GM12878 (cell line): ENCODE measurements at regions not wholly inside any gene's neighbourhood (a gene's known extent, or its start where the extent isn't known, plus 50 kb on each side); places are given as distances from the start of the nearest gene placed in this dataset.

Source experiments
- ATAC-seq: fragments of 200-7000 bp; cut with Tn5 transposase; 3 replicates; pipeline ENCODE4 v1.9.1; 2020; ENCODE audit warnings: mild to moderate bottlenecking, moderate library complexity
- BruUV-seq: library from RNA; stranded (reverse); fragments of 400-500 nt; replicated peaks from 2 replicates; lab custom pipeline; 2021; lab: Mats Ljungman, UMichigan
- CTCF ChIA-PET: fragments of 300-600 bp; sonication (Branson Sonifier 250); formaldehyde crosslinking; extraction: SDS; loops from one replicate; lab custom pipeline; 2021; ENCODE audit warnings: inconsistent platforms; lab: Yijun Ruan, JAX
- POLR2A ChIA-PET: fragments of 350-600 bp; formaldehyde crosslinking; extraction: SDS; loops from one replicate; lab custom pipeline; 2021; ENCODE audit warnings: inconsistent platforms; lab: Charles Lee
- RAD21 ChIA-PET: fragments of 300-600 bp; sonication (Branson Sonifier 250); formaldehyde crosslinking; loops from one replicate; lab custom pipeline; 2023; ENCODE audit warnings: antibody characterized with exemption; ENCODE audit not compliant: unreplicated experiment; lab: Charles Lee
- SMC1A ChIA-PET: fragments of 300-600 bp; sonication (Branson Sonifier 250); formaldehyde crosslinking; loops from one replicate; lab custom pipeline; 2023; ENCODE audit not compliant: unreplicated experiment, uncharacterized antibody; lab: Charles Lee
- DNase-seq: peaks from one replicate; pipeline ENCODE4 v3.0.0-alpha.2; 2011; ENCODE audit warnings: low read depth, low spot score
- FAIRE-seq: peaks from 3 replicates; lab custom pipeline; 2011; peaks lifted over from hg19 to GRCh38; lab: Jason Lieb, UNC
- H2AFZ ChIP-seq: 2 replicates; pipeline ENCODE4 v1.6.0; 2011; ENCODE audit warnings: low read depth, low read length, control low read depth; ENCODE audit not compliant: control insufficient read depth
- H3K27ac ChIP-seq: 2 replicates; pipeline ENCODE4 v1.5.1; 2011; ENCODE audit warnings: control low read depth; ENCODE audit not compliant: control insufficient read depth, insufficient read depth
- H3K27me3 ChIP-seq, 2 experiments: replicated peaks in 1 of 2; 2 replicates each; pipeline versions ENCODE4 v1.6.0 to v1.6.1; 2011; ENCODE audit warnings: low read length in 1 of 2; ENCODE audit not compliant: control insufficient read depth in 2 of 2, insufficient read depth in 2 of 2
- H3K36me3 ChIP-seq, 2 experiments: 2 replicates each; pipeline ENCODE4 v1.5.1; 2011; ENCODE audit warnings: low read length in 1 of 2; ENCODE audit not compliant: control insufficient read depth in 2 of 2, insufficient read depth in 2 of 2
- H3K4me1 ChIP-seq: 2 replicates; pipeline ENCODE4 v1.6.1; 2011; ENCODE audit warnings: mild to moderate bottlenecking, low read length, moderate library complexity, mixed read lengths; ENCODE audit not compliant: control insufficient read depth, insufficient read depth
- H3K4me2 ChIP-seq: 2 replicates; pipeline ENCODE4 v1.6.0; 2011; ENCODE audit warnings: control low read depth; ENCODE audit not compliant: control insufficient read depth, insufficient read depth
- H3K4me3 ChIP-seq: fragments of 200-600 bp; sonication (generic); 2 replicates; pipeline ENCODE4 v1.5.1; 2016
- H3K79me2 ChIP-seq: 2 replicates; pipeline ENCODE4 v1.6.0; 2011; ENCODE audit warnings: low read length; ENCODE audit not compliant: control insufficient read depth, insufficient read depth
- H3K9ac ChIP-seq: 2 replicates; pipeline ENCODE4 v1.8.0; 2011; ENCODE audit warnings: low read length, control low read depth, mixed read lengths; ENCODE audit not compliant: control insufficient read depth, insufficient read depth
- H3K9me3 ChIP-seq: replicated peaks from 3 replicates; pipeline ENCODE4 v1.5.1; 2011; ENCODE audit warnings: mild to moderate bottlenecking, low read length; ENCODE audit not compliant: control insufficient read depth, insufficient read depth
- H4K20me1 ChIP-seq: 2 replicates; pipeline ENCODE4 v1.6.0; 2011; ENCODE audit not compliant: control insufficient read depth, insufficient read depth
- CHD2 ChIP-seq: IDR thresholded peaks from 2 replicates; pipeline ENCODE4 v1.6.1; 2011; ENCODE audit warnings: low read depth, low read length, improper control_type of control experiment, borderline replicate concordance
- KDM1A ChIP-seq: fragments of 200-600 bp; sonication (generic); IDR thresholded peaks from 2 replicates; pipeline ENCODE4 v1.6.1; 2016; ENCODE audit warnings: borderline replicate concordance
- MXI1 ChIP-seq: fragments of 150-350 bp; IDR thresholded peaks from 2 replicates; pipeline ENCODE4 v1.6.1; 2011; ENCODE audit warnings: low read depth, mild to moderate bottlenecking, inconsistent platforms, low read length, improper control_type of control experiment
- RAD21 ChIP-seq: IDR thresholded peaks from 2 replicates; pipeline ENCODE4 v1.6.1; 2011; ENCODE audit warnings: mild to moderate bottlenecking, low read depth, low read length, moderate library complexity; ENCODE audit not compliant: insufficient read depth
- RCOR1 ChIP-seq: conservative IDR thresholded peaks from 2 replicates; pipeline ENCODE4 v1.6.1; 2012; ENCODE audit warnings: low read depth, low read length, improper control_type of control experiment
- SRF ChIP-seq, 2 experiments: IDR thresholded peaks; 2 replicates each; pipeline ENCODE4 v1.6.1; 2011; ENCODE audit warnings: low read depth in 2 of 2, low read length in 2 of 2, mild to moderate bottlenecking in 1 of 2, moderate library complexity in 1 of 2
- STAT3 ChIP-seq: IDR thresholded peaks from 2 replicates; pipeline ENCODE4 v1.6.1; 2011; ENCODE audit warnings: low read depth, low read length, improper control_type of control experiment
- ZNF274 ChIP-seq: IDR thresholded peaks from one replicate; pipeline ENCODE4 v1.8.0; 2011; ENCODE audit not compliant: insufficient read length, insufficient read depth
- WGBS: methylation state at CpG from one replicate; pipeline ENCODE4 v1.1.6; 2016; ENCODE audit warnings: low lambda C conversion rate; ENCODE audit not compliant: insufficient replicate concordance, insufficient coverage; ENCODE audit errors: missing lambda C conversion rate; 5-methylcytosine and 5-hydroxymethylcytosine counted together
- in situ Hi-C: fragments of 300-500 bp; cut with MboI; formaldehyde crosslinking; loops from 9 replicates; pipeline ENCODE4 v1.14.3; 2018; ENCODE audit warnings: mixed read lengths
- intact Hi-C: fragments of 100-400 bp; cut with micrococcal nuclease; formaldehyde crosslinking; loops from one replicate; pipeline ENCODE4 v1.14.2; 2022; ENCODE audit not compliant: unreplicated experiment
- TF ChIP-seq, protein P1 (sequence below): IDR thresholded peaks from 2 replicates; pipeline ENCODE4 v1.6.1; 2011; ENCODE audit warnings: low read depth, low read length, improper control_type of control experiment, borderline replicate concordance
- TF ChIP-seq, protein P2 (sequence below): IDR thresholded peaks from 2 replicates; pipeline ENCODE4 v1.6.1; 2011; ENCODE audit warnings: mild to moderate bottlenecking, low read depth, low read length, moderate library complexity; ENCODE audit not compliant: insufficient replicate concordance
- TF ChIP-seq, protein P3 (sequence below): fragments of 450-650 bp; formaldehyde crosslinking; IDR thresholded peaks from 2 replicates; pipeline ENCODE4 v1.4.0; 2020; ENCODE audit warnings: mild to moderate bottlenecking, moderate library complexity
- TF ChIP-seq, protein P4 (sequence below): fragments of 450-650 bp; IDR thresholded peaks from 2 replicates; pipeline ENCODE4 v1.6.1; 2017; ENCODE audit warnings: borderline replicate concordance
- TF ChIP-seq, protein P5 (sequence below): fragments of 450-650 bp; conservative IDR thresholded peaks from 2 replicates; pipeline ENCODE4 v1.6.1; 2017; ENCODE audit warnings: mild to moderate bottlenecking, moderate library complexity

DNA sequence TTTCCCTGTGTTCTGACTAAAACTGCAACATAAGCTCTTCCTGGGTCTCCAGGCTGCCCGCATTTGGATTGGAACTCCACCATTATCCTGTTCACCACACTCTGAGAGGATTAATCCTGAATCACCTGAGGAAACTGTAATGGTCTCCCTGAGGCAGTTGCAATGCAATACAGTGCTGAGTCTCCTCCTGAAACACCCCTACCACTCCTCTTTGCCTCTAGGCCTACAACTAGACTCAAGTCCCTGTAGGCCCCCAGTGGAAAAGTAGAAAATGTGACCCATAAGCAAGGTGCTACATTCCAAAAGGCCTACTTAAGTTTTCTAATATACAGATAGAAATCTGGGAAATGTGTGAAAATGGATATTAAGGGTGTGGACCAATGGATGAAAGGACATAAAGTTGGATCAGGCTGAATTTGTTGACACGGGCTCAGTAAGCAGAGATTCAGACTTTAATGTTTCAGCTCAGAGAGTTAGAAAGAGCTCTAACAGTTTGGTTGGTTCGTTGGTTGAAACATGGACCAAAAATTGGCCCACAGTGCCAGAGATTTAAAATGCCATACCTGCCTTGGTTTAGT lies 222.3 kb upstream of the ZC3H15 start (continued):
- TF ChIP-seq RCOR1 (no peak), CHD2 (no peak)

DNA sequence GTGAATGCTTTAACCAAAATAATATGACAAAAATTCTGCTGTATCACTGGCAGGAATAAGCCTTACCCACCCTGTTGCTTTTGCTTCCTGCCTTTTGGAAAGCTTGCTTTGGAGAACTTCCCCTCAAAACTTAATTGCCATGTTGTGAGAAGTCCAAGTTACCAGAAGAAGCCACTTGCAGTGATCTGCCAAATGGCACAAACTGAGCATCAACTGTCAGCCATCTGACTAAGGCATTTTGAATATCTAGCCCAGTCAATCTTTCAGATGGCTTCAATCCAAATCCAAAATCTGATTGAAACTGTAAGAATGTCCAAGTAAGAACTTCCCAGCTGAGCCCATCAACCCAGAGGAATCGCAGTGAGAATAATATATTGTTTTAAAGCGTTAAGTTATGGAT lies 216.5 kb upstream of the ZC3H15 start:
- POLR2A ChIA-PET: no interaction called here
- H3K4me2 ChIP-seq: no peak overlapping the region
- RAD21 ChIA-PET: no interaction called here
- no peaks in the 10 kb centered on the region for H3K27me3 ChIP-seq
- SMC1A ChIA-PET: no interaction called here
- no peaks in the 10 kb centered on the region for H3K79me2 ChIP-seq
- no peaks in the 10 kb centered on the region for H3K36me3 ChIP-seq
- CTCF ChIA-PET: no interaction called here
- no peak for FAIRE-seq
- H3K4me3 ChIP-seq: no peak overlapping the region
- no peaks in the 10 kb centered on the region for H4K20me1 ChIP-seq
- in situ Hi-C loops: no loop called here
- H2AFZ ChIP-seq: no peak overlapping the region
- H3K9me3 ChIP-seq: no peaks in the 10 kb centered on the region; the same call in 2 of the 3 replicates
- H3K27ac ChIP-seq: no peak overlapping the region
- DNase-seq: no peak
- intact Hi-C loops: no loop called here
- no peak overlapping the region for H3K9ac ChIP-seq
- BruUV-seq: no TSS peak
- no peak for ATAC-seq
- no peaks in the 10 kb centered on the region for H3K4me1 ChIP-seq
- WGBS: 97% methylated on average over 2 of the region's 2 CpGs
- TF ChIP-seq, protein P1, sequence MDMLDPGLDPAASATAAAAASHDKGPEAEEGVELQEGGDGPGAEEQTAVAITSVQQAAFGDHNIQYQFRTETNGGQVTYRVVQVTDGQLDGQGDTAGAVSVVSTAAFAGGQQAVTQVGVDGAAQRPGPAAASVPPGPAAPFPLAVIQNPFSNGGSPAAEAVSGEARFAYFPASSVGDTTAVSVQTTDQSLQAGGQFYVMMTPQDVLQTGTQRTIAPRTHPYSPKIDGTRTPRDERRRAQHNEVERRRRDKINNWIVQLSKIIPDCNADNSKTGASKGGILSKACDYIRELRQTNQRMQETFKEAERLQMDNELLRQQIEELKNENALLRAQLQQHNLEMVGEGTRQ: no peak
- TF ChIP-seq KDM1A (no peak), STAT3 (no peak), MXI1 (no peak), RAD21 (no peak), ZNF274 (no peak), SRF (IDR thresholded peaks at IDR 0.05; ENCODE audit: low read depth in 2 of 2, low read length in 2 of 2) (no peak)
- TF ChIP-seq, protein P2, sequence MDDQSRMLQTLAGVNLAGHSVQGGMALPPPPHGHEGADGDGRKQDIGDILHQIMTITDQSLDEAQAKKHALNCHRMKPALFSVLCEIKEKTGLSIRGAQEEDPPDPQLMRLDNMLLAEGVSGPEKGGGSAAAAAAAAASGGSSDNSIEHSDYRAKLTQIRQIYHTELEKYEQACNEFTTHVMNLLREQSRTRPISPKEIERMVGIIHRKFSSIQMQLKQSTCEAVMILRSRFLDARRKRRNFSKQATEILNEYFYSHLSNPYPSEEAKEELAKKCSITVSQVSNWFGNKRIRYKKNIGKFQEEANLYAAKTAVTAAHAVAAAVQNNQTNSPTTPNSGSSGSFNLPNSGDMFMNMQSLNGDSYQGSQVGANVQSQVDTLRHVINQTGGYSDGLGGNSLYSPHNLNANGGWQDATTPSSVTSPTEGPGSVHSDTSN: no peak
- TF ChIP-seq, protein P3, sequence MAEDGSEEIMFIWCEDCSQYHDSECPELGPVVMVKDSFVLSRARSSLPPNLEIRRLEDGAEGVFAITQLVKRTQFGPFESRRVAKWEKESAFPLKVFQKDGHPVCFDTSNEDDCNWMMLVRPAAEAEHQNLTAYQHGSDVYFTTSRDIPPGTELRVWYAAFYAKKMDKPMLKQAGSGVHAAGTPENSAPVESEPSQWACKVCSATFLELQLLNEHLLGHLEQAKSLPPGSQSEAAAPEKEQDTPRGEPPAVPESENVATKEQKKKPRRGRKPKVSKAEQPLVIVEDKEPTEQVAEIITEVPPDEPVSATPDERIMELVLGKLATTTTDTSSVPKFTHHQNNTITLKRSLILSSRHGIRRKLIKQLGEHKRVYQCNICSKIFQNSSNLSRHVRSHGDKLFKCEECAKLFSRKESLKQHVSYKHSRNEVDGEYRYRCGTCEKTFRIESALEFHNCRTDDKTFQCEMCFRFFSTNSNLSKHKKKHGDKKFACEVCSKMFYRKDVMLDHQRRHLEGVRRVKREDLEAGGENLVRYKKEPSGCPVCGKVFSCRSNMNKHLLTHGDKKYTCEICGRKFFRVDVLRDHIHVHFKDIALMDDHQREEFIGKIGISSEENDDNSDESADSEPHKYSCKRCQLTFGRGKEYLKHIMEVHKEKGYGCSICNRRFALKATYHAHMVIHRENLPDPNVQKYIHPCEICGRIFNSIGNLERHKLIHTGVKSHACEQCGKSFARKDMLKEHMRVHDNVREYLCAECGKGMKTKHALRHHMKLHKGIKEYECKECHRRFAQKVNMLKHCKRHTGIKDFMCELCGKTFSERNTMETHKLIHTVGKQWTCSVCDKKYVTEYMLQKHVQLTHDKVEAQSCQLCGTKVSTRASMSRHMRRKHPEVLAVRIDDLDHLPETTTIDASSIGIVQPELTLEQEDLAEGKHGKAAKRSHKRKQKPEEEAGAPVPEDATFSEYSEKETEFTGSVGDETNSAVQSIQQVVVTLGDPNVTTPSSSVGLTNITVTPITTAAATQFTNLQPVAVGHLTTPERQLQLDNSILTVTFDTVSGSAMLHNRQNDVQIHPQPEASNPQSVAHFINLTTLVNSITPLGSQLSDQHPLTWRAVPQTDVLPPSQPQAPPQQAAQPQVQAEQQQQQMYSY (CRISPR knock-in tag): no peak
- TF ChIP-seq, protein P4, sequence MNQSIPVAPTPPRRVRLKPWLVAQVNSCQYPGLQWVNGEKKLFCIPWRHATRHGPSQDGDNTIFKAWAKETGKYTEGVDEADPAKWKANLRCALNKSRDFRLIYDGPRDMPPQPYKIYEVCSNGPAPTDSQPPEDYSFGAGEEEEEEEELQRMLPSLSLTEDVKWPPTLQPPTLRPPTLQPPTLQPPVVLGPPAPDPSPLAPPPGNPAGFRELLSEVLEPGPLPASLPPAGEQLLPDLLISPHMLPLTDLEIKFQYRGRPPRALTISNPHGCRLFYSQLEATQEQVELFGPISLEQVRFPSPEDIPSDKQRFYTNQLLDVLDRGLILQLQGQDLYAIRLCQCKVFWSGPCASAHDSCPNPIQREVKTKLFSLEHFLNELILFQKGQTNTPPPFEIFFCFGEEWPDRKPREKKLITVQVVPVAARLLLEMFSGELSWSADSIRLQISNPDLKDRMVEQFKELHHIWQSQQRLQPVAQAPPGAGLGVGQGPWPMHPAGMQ: no peak
- TF ChIP-seq, protein P5, sequence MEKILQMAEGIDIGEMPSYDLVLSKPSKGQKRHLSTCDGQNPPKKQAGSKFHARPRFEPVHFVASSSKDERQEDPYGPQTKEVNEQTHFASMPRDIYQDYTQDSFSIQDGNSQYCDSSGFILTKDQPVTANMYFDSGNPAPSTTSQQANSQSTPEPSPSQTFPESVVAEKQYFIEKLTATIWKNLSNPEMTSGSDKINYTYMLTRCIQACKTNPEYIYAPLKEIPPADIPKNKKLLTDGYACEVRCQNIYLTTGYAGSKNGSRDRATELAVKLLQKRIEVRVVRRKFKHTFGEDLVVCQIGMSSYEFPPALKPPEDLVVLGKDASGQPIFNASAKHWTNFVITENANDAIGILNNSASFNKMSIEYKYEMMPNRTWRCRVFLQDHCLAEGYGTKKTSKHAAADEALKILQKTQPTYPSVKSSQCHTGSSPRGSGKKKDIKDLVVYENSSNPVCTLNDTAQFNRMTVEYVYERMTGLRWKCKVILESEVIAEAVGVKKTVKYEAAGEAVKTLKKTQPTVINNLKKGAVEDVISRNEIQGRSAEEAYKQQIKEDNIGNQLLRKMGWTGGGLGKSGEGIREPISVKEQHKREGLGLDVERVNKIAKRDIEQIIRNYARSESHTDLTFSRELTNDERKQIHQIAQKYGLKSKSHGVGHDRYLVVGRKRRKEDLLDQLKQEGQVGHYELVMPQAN: no peak
